ENCODE measurements at regions not wholly inside any gene's neighbourhood (a gene's known extent, or its start where the extent isn't known, plus 50 kb on each side); places are given as distances from the start of the nearest gene placed in this dataset.

DNA sequence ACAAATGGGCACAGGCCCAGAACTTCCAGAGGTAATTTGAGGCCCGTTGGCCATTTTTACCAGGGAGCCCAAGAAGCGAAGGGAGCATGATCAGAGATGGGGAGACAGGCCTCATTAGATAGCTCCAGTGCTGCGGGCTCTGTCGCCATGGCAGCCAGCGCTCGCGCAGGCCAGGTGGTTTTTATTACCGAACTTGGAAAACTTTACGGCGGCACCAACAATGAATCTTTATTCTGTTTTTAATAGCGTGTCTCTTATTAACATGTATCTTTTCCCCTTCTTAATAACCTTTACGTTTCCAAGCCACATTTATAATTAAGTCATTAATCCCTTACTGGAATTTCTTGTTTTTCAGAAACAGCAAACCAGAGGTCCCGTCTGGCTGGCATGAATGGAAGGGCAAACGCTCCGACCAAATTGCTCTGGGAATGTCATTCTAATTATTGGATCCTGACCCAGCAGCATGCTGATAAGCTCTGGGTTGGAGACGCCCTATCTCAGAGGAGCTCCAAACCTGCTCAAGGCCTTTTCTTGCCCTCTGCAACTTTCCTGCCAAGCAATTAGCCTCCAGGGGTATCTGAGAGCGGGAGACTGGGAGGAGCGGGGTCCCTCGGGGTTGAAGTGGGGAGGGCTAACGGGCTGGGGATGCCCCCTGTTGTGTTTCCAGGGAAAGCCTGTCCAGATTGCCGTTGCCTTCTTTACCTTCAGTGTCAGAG lies 256.4 kb downstream of the TLE3 start:
- no peak for DNase-seq (ENCODE audit: low read depth, low spot score)
- Histone ChIP-seq H3K9me3 (ENCODE audit: control insufficient read depth, insufficient read depth, low read depth, low read length) (no peaks in the 10 kb centered on the region), H3K27me3 (ENCODE audit: control insufficient read depth, insufficient read depth, low read length) (0 out of 2 replicates have a peak, but pooled peaks cover 3% of the 10 kb centered on the region), H3K4me3 (ENCODE audit: low read depth in 2 of 2, low read length in 2 of 2) (no peak overlapping the region), H3K4me1 (ENCODE audit: control insufficient read depth, insufficient read depth, low read length) (no peaks in the 10 kb centered on the region), H3K36me3 (ENCODE audit: control insufficient read depth, insufficient read depth, low read length) (no peaks in the 10 kb centered on the region), H3K27ac (ENCODE audit: low read length) (no peak overlapping the region)
- CTCF ChIA-PET: no interaction called here
- no peak for TF ChIP-seq POLR2AphosphoS5 (IDR thresholded peaks at IDR 0.05; ENCODE audit: low read depth, low read length)
- TF ChIP-seq, protein P1, sequence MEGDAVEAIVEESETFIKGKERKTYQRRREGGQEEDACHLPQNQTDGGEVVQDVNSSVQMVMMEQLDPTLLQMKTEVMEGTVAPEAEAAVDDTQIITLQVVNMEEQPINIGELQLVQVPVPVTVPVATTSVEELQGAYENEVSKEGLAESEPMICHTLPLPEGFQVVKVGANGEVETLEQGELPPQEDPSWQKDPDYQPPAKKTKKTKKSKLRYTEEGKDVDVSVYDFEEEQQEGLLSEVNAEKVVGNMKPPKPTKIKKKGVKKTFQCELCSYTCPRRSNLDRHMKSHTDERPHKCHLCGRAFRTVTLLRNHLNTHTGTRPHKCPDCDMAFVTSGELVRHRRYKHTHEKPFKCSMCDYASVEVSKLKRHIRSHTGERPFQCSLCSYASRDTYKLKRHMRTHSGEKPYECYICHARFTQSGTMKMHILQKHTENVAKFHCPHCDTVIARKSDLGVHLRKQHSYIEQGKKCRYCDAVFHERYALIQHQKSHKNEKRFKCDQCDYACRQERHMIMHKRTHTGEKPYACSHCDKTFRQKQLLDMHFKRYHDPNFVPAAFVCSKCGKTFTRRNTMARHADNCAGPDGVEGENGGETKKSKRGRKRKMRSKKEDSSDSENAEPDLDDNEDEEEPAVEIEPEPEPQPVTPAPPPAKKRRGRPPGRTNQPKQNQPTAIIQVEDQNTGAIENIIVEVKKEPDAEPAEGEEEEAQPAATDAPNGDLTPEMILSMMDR (IDR thresholded peaks at IDR 0.05): no peak
- no peak for TF ChIP-seq TCF7L2 (IDR thresholded peaks at IDR 0.05; ENCODE audit: low read depth, low read length)
- TF ChIP-seq, protein P2, sequence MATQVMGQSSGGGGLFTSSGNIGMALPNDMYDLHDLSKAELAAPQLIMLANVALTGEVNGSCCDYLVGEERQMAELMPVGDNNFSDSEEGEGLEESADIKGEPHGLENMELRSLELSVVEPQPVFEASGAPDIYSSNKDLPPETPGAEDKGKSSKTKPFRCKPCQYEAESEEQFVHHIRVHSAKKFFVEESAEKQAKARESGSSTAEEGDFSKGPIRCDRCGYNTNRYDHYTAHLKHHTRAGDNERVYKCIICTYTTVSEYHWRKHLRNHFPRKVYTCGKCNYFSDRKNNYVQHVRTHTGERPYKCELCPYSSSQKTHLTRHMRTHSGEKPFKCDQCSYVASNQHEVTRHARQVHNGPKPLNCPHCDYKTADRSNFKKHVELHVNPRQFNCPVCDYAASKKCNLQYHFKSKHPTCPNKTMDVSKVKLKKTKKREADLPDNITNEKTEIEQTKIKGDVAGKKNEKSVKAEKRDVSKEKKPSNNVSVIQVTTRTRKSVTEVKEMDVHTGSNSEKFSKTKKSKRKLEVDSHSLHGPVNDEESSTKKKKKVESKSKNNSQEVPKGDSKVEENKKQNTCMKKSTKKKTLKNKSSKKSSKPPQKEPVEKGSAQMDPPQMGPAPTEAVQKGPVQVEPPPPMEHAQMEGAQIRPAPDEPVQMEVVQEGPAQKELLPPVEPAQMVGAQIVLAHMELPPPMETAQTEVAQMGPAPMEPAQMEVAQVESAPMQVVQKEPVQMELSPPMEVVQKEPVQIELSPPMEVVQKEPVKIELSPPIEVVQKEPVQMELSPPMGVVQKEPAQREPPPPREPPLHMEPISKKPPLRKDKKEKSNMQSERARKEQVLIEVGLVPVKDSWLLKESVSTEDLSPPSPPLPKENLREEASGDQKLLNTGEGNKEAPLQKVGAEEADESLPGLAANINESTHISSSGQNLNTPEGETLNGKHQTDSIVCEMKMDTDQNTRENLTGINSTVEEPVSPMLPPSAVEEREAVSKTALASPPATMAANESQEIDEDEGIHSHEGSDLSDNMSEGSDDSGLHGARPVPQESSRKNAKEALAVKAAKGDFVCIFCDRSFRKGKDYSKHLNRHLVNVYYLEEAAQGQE (IDR thresholded peaks at IDR 0.05; ENCODE audit: insufficient read depth in 1 of 2, low read depth in 2 of 2, low read length in 1 of 2): no peak
- no peak for TF ChIP-seq SIN3A (IDR thresholded peaks at IDR 0.05; ENCODE audit: borderline replicate concordance, insufficient read depth, low read depth, low read length)
- ATAC-seq: no peak
- intact Hi-C loops (cut with micrococcal nuclease; ENCODE audit: unreplicated experiment) (no loop called here), in situ Hi-C loops (cut with HindIII; ENCODE audit: low pct_unique_long_range_greater_than_20kb, low sequenced_read_pairs) (no loop called here)
- POLR2A ChIA-PET: interaction anchor here (0.6 kb wide), 1 partner anchor 430 kb away, joined by 3 read pairs; no protein-coding TSS in a partner anchor
- no TSS peak for BruUV-seq (replicated peaks)

DNA sequence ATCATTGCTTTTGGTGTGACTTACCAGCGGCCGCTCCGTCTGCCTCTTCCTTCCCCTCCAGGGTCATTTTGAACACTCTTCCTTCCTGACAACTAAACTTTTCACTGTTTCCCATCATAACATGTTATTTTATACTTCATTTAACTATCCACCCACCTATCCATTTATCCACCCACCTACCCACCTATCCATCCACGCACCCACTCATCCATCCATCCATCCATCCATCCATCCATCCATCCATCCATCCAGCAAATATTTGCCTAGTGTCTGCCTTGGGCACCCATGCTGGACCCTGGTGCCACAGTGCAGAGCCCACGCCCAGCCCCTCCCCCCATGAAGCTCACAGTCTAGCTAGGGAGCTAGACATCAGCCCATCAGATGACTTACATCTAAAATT lies 254.9 kb downstream of the TLE3 start:
- H3K36me3 ChIP-seq (ENCODE audit: control insufficient read depth, insufficient read depth, low read length): no peaks in the 10 kb centered on the region
- no peak for DNase-seq (ENCODE audit: low read depth, low spot score)
- H3K27ac ChIP-seq (ENCODE audit: low read length): no peak overlapping the region
- TF ChIP-seq, protein P1 (IDR thresholded peaks at IDR 0.05): no peak
- no peak overlapping the region for H3K4me3 ChIP-seq (ENCODE audit: low read depth in 2 of 2, low read length in 2 of 2)
- intact Hi-C loops (cut with micrococcal nuclease; ENCODE audit: unreplicated experiment) (no loop called here), in situ Hi-C loops (cut with HindIII; ENCODE audit: low pct_unique_long_range_greater_than_20kb, low sequenced_read_pairs) (no loop called here)
- ATAC-seq: no peak
- POLR2A ChIA-PET: no interaction called here
- 0 out of 2 replicates have a peak, but pooled peaks cover 3% of the 10 kb centered on the region for H3K27me3 ChIP-seq (ENCODE audit: control insufficient read depth, insufficient read depth, low read length)
- CTCF ChIA-PET: no interaction called here
- BruUV-seq (replicated peaks): no TSS peak
- no peaks in the 10 kb centered on the region for H3K9me3 ChIP-seq (ENCODE audit: control insufficient read depth, insufficient read depth, low read depth, low read length)
- no peaks in the 10 kb centered on the region for H3K4me1 ChIP-seq (ENCODE audit: control insufficient read depth, insufficient read depth, low read length)
